ENCODE measurements at regions not wholly inside any gene's neighbourhood (a gene's known extent, or its start where the extent isn't known, plus 50 kb on each side); places are given as distances from the start of the nearest gene placed in this dataset.
"Not testable (repeated sequence)": the region's sequence is repeated elsewhere in the genome, so short reads cannot be mapped to it uniquely, and the experiment has no call there.

GRCh38 chr3:72628065-72628464 is 220.2 kb downstream of the SHQ1 start:
- H3K9me3 ChIP-seq (ENCODE audit: control insufficient read depth, insufficient read depth, low read length): no peaks in the 10 kb centered on the region; the same call in 1 of the 2 replicates
- H3K9ac ChIP-seq (ENCODE audit: low read depth, low read length): no peak overlapping the region
- peaks cover 15% of the 10 kb centered on the region for H3K4me1 ChIP-seq (ENCODE audit: insufficient read depth, low read length)
- no peaks in the 10 kb centered on the region for H3K36me3 ChIP-seq (ENCODE audit: insufficient read depth, low read length)

DNA sequence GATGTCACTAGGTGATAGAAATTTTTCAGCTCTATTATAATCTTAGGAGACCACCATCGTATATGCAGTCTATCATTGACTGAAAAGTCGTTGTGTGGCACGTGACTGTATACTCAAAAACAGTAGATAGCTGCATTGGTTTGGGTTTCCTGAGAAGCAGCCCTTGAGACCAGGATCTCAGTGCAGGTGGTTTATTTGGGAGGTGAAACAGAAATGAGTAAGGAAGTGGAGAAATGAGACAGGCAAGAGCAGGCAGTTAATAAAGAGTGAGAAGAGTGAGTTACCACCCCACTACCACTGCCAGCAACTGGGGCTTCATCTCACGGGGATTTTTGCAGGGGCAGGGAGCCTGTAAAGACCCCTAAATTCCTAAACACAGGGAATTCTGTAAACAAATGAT is 221.0 kb downstream of the SHQ1 start:
- Histone ChIP-seq H3K4me1 (ENCODE audit: insufficient read depth, low read length) (peaks cover 15% of the 10 kb centered on the region), H3K36me3 (ENCODE audit: insufficient read depth, low read length) (no peaks in the 10 kb centered on the region), H3K9me3 (ENCODE audit: control insufficient read depth, insufficient read depth, low read length) (no peaks in the 10 kb centered on the region; the same call in 1 of the 2 replicates), H3K9ac (ENCODE audit: low read depth, low read length) (no peak overlapping the region)

DNA sequence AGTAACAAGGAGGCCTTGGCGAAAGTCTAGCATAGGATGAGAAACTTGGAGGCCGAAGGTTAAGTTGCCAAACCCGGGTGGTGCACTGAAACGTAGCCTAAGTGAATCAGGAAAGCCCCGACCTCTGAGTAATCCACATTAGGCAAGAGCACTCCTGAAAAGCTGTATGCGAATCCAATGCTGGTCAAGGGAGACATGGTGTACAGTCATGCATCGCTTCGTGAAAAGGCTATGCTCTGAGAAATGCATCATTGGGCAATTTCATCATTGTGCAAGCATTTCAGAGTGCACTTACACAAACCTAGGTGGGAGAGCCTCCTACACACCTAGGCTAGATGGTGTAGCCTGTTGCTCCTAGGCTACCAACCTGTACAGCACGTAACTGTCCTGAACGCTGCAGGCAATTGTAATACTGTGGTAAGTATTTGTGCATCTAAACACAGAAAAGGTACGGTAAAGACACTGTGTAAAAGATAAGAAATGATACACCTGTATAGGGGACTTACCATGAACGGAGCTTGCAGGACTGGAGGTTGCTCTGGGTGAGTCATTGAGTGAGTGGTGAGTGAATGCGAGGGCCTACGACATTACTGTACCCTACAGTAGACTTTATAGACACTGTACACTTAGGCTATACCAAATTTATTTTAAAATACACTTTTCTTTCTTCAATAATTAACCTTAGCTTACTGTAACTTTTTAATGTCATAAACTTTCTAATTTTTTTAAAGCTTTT is 222.5 kb downstream of the SHQ1 start:
- Histone ChIP-seq H3K36me3 (ENCODE audit: insufficient read depth, low read length) (no peaks in the 10 kb centered on the region), H3K4me1 (ENCODE audit: insufficient read depth, low read length) (peaks cover 15% of the 10 kb centered on the region), H3K9ac (ENCODE audit: low read depth, low read length) (no peak overlapping the region), H3K9me3 (ENCODE audit: control insufficient read depth, insufficient read depth, low read length) (no peaks in the 10 kb centered on the region)

DNA sequence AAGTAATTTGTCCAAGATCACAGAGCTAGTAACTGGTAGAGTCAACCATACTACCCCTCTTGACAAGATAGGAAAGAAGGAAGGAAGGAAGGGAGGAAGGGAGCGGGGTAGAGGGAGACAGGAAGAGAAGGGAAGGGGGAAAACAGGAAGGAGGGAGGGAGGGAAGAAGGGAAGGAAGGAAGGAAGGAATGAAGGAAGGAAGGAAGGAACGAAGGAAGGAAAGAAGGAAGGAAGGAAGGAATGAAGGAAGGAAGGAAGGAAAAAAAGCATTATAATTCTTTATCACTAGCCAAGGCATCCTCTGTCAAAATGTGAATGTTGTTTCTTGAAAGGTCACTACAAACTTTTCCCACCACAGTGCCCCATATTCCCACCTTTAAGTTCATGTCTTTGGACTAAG is 223.6 kb downstream of the SHQ1 start:
- no peaks in the 10 kb centered on the region for H3K36me3 ChIP-seq (ENCODE audit: insufficient read depth, low read length)
- H3K9ac ChIP-seq (ENCODE audit: low read depth, low read length): no peak overlapping the region
- no peaks in the 10 kb centered on the region for H3K9me3 ChIP-seq (ENCODE audit: control insufficient read depth, insufficient read depth, low read length)
- H3K4me1 ChIP-seq (ENCODE audit: insufficient read depth, low read length): peaks cover 15% of the 10 kb centered on the region

DNA sequence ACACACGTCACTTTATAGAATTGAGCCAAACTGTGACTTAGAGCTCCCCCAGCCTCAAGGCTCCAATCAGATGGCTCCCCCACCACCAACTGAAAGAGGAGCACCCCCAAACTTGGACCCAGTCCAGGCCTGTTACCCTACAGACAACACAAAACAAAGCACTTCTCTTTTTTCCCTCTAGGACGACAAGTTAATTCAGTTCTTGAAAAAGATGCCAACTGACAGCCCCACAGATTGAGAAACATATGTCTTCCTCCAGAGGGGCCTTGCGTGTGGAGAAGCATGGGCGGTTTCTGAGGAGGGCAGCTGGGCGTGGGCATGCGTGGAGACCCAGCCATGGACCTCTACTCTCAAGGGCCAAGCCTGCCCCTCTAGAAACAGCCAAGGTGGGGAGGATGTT is 229.5 kb downstream of the SHQ1 start:
- no peaks in the 10 kb centered on the region for H3K4me1 ChIP-seq (ENCODE audit: insufficient read depth, low read length)
- no peaks in the 10 kb centered on the region for H3K36me3 ChIP-seq (ENCODE audit: insufficient read depth, low read length)
- H3K9ac ChIP-seq (ENCODE audit: low read depth, low read length): no peak overlapping the region

DNA sequence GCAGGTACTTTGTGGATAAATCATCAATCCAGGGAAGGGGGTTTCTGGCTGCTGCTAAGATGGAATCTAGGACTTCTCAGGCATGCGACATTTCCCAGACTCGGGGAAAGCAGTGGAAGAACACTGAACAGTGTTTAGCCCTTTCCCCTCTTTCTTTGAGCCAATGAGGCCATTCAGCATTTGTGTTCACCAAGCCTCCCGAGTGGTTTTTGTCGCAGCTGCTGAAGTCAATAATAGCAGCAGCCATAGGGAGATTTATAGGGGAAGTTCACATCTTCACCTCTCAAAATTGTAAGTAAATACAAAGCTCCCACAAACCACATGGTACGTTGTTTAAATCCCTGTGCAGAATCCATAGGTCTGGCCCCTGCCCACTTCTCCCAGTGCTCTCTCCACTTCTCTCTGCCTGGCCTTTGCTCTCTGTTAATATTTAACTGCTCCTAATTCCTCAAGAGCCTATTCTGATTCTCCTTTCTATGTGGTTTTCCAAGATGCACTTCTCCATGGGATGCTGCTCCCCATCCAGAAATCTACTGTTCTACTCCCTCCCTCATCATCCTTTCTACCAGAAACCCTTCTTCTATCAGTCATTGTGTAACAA is 230.7 kb downstream of the SHQ1 start:
- no peaks in the 10 kb centered on the region for H3K4me1 ChIP-seq (ENCODE audit: insufficient read depth, low read length)
- H3K9ac ChIP-seq (ENCODE audit: low read depth, low read length): no peak overlapping the region
- H3K9me3 ChIP-seq (ENCODE audit: control insufficient read depth, insufficient read depth, low read length): no peaks in the 10 kb centered on the region; the same call in 1 of the 2 replicates
- no peaks in the 10 kb centered on the region for H3K36me3 ChIP-seq (ENCODE audit: insufficient read depth, low read length)

More for the DNA sequence above, 229.5 kb downstream of the SHQ1 start:
- H3K9me3 ChIP-seq (ENCODE audit: control insufficient read depth, insufficient read depth, low read length): no peaks in the 10 kb centered on the region; the same call in 1 of the 2 replicates

- H3K9ac ChIP-seq (ENCODE audit: low read depth, low read length): no peak overlapping the region
- no peaks in the 10 kb centered on the region; the same call in 1 of the 2 replicates for H3K9me3 ChIP-seq (ENCODE audit: control insufficient read depth, insufficient read depth, low read length)
- H3K4me1 ChIP-seq (ENCODE audit: insufficient read depth, low read length): no peaks in the 10 kb centered on the region
- no peaks in the 10 kb centered on the region for H3K36me3 ChIP-seq (ENCODE audit: insufficient read depth, low read length)
Measured at GRCh38 chr3:72615776-72616175, 232.5 kb downstream of the SHQ1 start.

DNA sequence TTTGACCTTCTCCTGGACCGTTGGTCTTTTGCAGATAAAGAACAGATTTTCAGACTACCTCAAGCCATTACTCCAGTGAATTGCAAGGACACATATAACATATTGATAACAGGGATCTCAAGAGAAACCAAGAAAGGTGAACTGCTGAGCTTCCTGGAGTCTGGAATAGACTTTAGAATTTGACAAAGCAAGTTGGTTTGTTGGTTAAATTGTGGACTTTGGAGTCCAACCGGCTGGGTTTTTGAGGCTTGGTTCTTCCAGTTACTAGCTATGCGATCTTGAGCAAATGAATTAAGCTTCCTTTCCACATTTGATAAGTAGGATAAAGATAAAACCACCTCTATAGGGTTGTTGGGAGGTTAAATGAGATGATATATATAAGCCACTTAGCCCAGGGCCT is 233.1 kb downstream of the SHQ1 start:
- Histone ChIP-seq H3K36me3 (ENCODE audit: insufficient read depth, low read length) (no peaks in the 10 kb centered on the region), H3K9me3 (ENCODE audit: control insufficient read depth, insufficient read depth, low read length) (no peaks in the 10 kb centered on the region; the same call in 1 of the 2 replicates), H3K9ac (ENCODE audit: low read depth, low read length) (no peak overlapping the region), H3K4me1 (ENCODE audit: insufficient read depth, low read length) (no peaks in the 10 kb centered on the region)

DNA sequence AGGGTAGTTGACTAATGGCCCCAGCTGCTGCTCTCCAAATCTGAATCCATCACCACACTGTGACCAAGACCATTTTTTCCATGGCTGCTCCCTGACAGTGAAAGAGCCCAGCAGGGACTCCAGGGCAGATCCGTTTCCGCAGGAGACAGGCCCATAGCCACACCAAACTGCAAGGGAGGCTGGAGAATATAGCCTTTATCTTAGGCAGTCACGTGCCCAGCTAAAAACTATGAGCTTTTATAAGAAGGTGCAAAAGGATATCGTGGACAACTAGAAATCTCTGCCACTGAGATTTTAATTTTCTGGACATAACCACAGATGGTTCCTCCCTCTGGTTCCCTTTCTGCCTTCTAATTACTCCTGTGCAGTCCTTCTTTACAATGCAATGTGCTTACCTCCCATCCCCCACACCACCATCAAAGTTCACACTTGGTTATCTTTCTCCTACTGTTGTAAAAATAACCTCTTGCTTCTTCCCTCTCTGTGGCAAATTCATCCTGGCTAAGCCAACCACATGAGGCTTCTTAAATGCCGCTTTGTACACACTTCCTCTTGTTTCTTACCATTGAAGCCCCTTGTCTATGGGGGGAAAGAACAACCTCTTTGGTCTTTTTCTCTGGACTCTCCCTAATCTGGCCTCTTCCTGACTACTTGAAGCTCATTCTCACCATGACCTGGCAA is 233.7 kb downstream of the SHQ1 start:
- Histone ChIP-seq H3K9ac (ENCODE audit: low read depth, low read length) (no peak overlapping the region), H3K36me3 (ENCODE audit: insufficient read depth, low read length) (no peaks in the 10 kb centered on the region), H3K9me3 (ENCODE audit: control insufficient read depth, insufficient read depth, low read length) (no peaks in the 10 kb centered on the region; the same call in 1 of the 2 replicates), H3K4me1 (ENCODE audit: insufficient read depth, low read length) (no peaks in the 10 kb centered on the region)

DNA sequence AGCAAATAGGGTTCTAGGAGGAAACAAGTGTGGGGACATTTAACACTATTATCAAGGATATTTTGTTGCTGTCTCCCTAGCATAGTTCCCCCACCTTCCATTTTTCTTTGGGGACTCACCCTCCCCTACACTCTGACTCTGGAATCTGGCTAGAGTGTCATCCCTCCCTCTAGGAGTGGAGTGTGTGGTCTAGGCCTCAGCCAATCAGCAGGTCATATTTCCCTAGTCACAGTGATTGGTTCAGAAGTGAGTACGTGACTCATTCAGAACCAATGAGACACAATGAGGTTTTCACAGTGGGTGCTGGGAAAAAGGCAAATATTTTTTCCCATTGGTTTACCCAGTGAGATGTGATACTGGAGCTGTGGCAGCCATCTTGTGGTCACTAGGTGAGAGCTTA is 234.4 kb downstream of the SHQ1 start:
- Histone ChIP-seq H3K4me1 (ENCODE audit: insufficient read depth, low read length) (no peaks in the 10 kb centered on the region), H3K36me3 (ENCODE audit: insufficient read depth, low read length) (no peaks in the 10 kb centered on the region), H3K9me3 (ENCODE audit: control insufficient read depth, insufficient read depth, low read length) (no peaks in the 10 kb centered on the region; the same call in 1 of the 2 replicates), H3K9ac (ENCODE audit: low read depth, low read length) (no peak overlapping the region)

DNA sequence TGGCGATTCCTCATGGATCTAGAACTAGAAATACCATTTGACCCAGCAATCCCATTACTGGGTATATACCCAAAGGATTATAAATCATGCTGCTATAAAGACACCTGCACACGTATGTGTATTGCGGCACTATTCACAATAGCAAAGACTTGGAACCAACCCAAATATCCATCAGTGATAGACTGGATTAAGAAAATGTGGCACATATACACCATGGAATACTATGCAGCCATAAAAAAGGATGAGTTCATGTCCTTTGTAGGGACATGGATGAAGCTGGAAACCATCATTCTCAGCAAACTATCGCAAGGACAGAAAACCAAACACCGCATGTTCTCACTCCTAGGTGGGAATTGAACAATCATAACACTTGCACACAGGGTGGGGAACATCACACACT is 239.1 kb downstream of the SHQ1 start:
- not testable (repeated sequence) for H3K9ac ChIP-seq (ENCODE audit: low read depth, low read length); H3K4me1 ChIP-seq (ENCODE audit: insufficient read depth, low read length); H3K9me3 ChIP-seq (ENCODE audit: control insufficient read depth, insufficient read depth, low read length); H3K36me3 ChIP-seq (ENCODE audit: insufficient read depth, low read length)

DNA sequence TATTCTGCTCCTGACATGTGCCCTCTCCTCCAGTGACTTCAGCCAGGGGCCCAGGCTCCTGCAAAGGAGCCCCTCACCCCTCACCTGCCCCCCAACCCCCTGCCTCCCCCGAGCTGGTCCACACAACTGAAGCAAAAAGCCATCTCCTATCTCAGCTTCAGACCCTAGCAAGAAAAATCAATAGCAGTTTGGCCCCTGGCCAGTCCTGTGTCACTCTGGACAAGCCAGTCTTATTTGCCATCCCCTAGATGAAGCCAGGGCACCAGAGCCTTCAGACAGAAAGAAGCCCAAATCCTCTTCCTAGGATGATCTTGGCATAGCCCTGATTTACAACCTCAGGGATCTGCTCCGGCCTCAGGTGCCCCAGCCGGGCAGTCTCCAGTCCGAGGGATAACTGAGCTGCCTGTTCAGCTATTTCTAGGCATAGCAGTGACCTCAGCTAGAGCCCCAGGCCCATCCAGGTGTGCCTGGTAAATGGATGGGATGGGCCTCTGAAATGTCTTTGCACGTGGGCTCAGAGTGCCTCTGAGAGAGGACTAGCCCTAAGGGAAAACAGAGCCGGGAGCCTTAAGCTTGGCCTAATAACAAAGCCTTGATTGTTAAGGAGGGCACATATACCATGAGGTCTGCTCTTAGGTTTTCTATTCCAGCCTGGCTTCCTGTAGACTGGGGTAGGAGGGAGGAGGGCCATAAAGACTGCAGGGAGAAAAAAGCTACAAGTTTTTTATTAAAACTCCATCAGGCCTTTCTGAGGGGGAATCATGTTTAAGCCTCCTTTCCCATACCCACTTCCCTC is 242.0 kb downstream of the SHQ1 start:
- Histone ChIP-seq H3K36me3 (ENCODE audit: insufficient read depth, low read length) (no peaks in the 10 kb centered on the region), H3K9me3 (ENCODE audit: control insufficient read depth, insufficient read depth, low read length) (no peaks in the 10 kb centered on the region), H3K9ac (ENCODE audit: low read depth, low read length) (no peak overlapping the region), H3K4me1 (ENCODE audit: insufficient read depth, low read length) (no peaks in the 10 kb centered on the region)

GRCh38 chr3:72604328-72604727 is 243.9 kb downstream of the SHQ1 start:
- H3K9ac ChIP-seq (ENCODE audit: low read depth, low read length): no peak overlapping the region
- H3K36me3 ChIP-seq (ENCODE audit: insufficient read depth, low read length): no peaks in the 10 kb centered on the region
- H3K9me3 ChIP-seq (ENCODE audit: control insufficient read depth, insufficient read depth, low read length): no peaks in the 10 kb centered on the region
- H3K4me1 ChIP-seq (ENCODE audit: insufficient read depth, low read length): no peaks in the 10 kb centered on the region

- Histone ChIP-seq H3K9ac (ENCODE audit: low read depth, low read length) (no peak overlapping the region), H3K9me3 (ENCODE audit: control insufficient read depth, insufficient read depth, low read length) (no peaks in the 10 kb centered on the region), H3K4me1 (ENCODE audit: insufficient read depth, low read length) (peaks cover 10% of the 10 kb centered on the region; the same call in 1 of the 2 replicates), H3K36me3 (ENCODE audit: insufficient read depth, low read length) (no peaks in the 10 kb centered on the region)
Measured at GRCh38 chr3:72601983-72602750, 246.1 kb downstream of the SHQ1 start.
